Endodermal cell (in vitro differentiated cells): ENCODE measurements at regions not wholly inside any gene's neighbourhood (a gene's known extent, or its start where the extent isn't known, plus 50 kb on each side); places are given as distances from the start of the nearest gene placed in this dataset.

ENCODE experiments used
- DNase-seq: peaks from one replicate; pipeline ENCODE4 v3.0.0-alpha.2; 2017
- H3K27ac ChIP-seq: 2 replicates; pipeline ENCODE4 v1.5.1; 2013; ENCODE audit warnings: mild to moderate bottlenecking, low read depth, low read length, moderate library complexity
- H3K27me3 ChIP-seq: 2 replicates; pipeline ENCODE4 v1.6.1; 2013; ENCODE audit warnings: mild to moderate bottlenecking, low read length, moderate library complexity; ENCODE audit not compliant: insufficient read depth, control insufficient read depth, poor library complexity, severe bottlenecking
- H3K36me3 ChIP-seq: 2 replicates; pipeline ENCODE4 v1.7.0; 2013; ENCODE audit warnings: mild to moderate bottlenecking, low read length, moderate library complexity; ENCODE audit not compliant: control insufficient read depth, insufficient read depth
- H3K4me1 ChIP-seq: one replicate; pipeline ENCODE4 v1.7.0; 2013; ENCODE audit warnings: low read length; ENCODE audit not compliant: control insufficient read depth, insufficient read depth
- H3K4me3 ChIP-seq: 2 replicates; pipeline ENCODE4 v1.5.1; 2013; ENCODE audit warnings: mild to moderate bottlenecking, low read length, moderate library complexity
- H3K9ac ChIP-seq: 2 replicates; pipeline ENCODE4 v1.6.1; 2013; ENCODE audit warnings: mild to moderate bottlenecking, low read length, moderate library complexity; ENCODE audit not compliant: poor library complexity, severe bottlenecking; ENCODE audit errors: extremely low read depth
- H3K9me3 ChIP-seq: 2 replicates; pipeline ENCODE4 v1.6.1; 2013; ENCODE audit warnings: mild to moderate bottlenecking, low read length, moderate library complexity; ENCODE audit not compliant: control insufficient read depth
- H3K27ac Mint-ChIP-seq: 2 replicates; pipeline ENCODE4 v1.8.0; 2020; ENCODE audit warnings: mixed read lengths
- H3K27me3 Mint-ChIP-seq: 2 replicates; pipeline ENCODE4 v1.8.0; 2021; ENCODE audit warnings: mild to moderate bottlenecking, mixed read lengths; ENCODE audit not compliant: insufficient read depth
- H3K36me3 Mint-ChIP-seq: 2 replicates; pipeline ENCODE4 v1.8.0; 2020; ENCODE audit warnings: low read depth, mixed read lengths
- H3K4me1 Mint-ChIP-seq: 2 replicates; pipeline ENCODE4 v1.8.0; 2020; ENCODE audit warnings: mixed read lengths
- H3K4me3 Mint-ChIP-seq: 2 replicates; pipeline ENCODE4 v1.8.0; 2020; ENCODE audit warnings: mild to moderate bottlenecking, moderate library complexity, mixed read lengths
- H3K9me3 Mint-ChIP-seq: 2 replicates; pipeline ENCODE4 v1.8.0; 2020; ENCODE audit warnings: mild to moderate bottlenecking, mixed read lengths
- WGBS, 2 experiments: methylation state at CpG; one replicate each; pipeline versions ENCODE4 v1.1.5 to v1.1.7; 2013; ENCODE audit warnings: missing lambda C conversion rate in 2 of 2, mixed read lengths in 1 of 2; ENCODE audit not compliant: insufficient coverage in 1 of 2, insufficient read length in 1 of 2; 5-methylcytosine and 5-hydroxymethylcytosine counted together
- TF ChIP-seq, protein P1 (sequence below): fragments of 200-600 bp; sonication (generic); conservative IDR thresholded peaks from 2 replicates; pipeline ENCODE4 v1.5.0; 2021; ENCODE audit warnings: antibody characterized with exemption, mild to moderate bottlenecking

DNA sequence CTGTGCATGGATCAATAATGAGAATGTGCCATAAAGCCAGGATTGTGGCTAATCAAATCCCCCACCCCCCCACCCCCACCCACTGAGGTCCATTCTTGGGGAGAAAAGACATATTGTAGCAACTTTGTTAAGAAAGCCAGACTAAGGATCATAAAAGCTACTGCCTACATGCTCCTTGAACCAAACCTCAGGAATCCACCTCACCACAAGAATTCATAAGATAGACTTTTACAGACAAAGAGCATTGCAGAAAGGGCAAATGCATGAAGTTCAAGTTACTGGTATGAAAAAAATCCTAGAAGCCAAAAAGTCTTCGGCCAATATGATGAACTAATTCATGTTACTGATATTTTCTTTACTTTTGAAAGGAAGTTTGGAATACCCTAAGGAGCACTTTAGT, 187.9 kb upstream of the ARID1B start:
- Histone ChIP-seq H3K4me1 (no peaks in the 10 kb centered on the region), H3K36me3 (no peaks in the 10 kb centered on the region), H3K27me3 (no peaks in the 10 kb centered on the region), H3K27ac (no peak overlapping the region), H3K4me3 (no peak overlapping the region), H3K9ac (no peak overlapping the region), H3K9me3 (peaks cover 6% of the 10 kb centered on the region)
- Mint-ChIP-seq H3K27me3 (peaks cover 2% of the 10 kb centered on the region), H3K9me3 (no peaks in the 10 kb centered on the region), H3K27ac (no peak overlapping the region), H3K4me3 (no peak overlapping the region), H3K4me1 (no peaks in the 10 kb centered on the region), H3K36me3 (no peaks in the 10 kb centered on the region)
- WGBS, 2 experiments, result 89 to 100% methylated on average over 1 of the region's 1 CpG
- TF ChIP-seq, protein P1, sequence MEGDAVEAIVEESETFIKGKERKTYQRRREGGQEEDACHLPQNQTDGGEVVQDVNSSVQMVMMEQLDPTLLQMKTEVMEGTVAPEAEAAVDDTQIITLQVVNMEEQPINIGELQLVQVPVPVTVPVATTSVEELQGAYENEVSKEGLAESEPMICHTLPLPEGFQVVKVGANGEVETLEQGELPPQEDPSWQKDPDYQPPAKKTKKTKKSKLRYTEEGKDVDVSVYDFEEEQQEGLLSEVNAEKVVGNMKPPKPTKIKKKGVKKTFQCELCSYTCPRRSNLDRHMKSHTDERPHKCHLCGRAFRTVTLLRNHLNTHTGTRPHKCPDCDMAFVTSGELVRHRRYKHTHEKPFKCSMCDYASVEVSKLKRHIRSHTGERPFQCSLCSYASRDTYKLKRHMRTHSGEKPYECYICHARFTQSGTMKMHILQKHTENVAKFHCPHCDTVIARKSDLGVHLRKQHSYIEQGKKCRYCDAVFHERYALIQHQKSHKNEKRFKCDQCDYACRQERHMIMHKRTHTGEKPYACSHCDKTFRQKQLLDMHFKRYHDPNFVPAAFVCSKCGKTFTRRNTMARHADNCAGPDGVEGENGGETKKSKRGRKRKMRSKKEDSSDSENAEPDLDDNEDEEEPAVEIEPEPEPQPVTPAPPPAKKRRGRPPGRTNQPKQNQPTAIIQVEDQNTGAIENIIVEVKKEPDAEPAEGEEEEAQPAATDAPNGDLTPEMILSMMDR, result no peak
- no peak for DNase-seq

GRCh38 chr6:156587751-156588301, 189.4 kb upstream of the ARID1B start:
- H3K4me3 Mint-ChIP-seq, result no peak overlapping the region
- Histone ChIP-seq H3K27me3 (no peaks in the 10 kb centered on the region), H3K4me1 (no peaks in the 10 kb centered on the region), H3K9ac (no peak overlapping the region), H3K4me3 (no peak overlapping the region), H3K36me3 (no peaks in the 10 kb centered on the region), H3K27ac (no peak overlapping the region), H3K9me3 (peaks cover 6% of the 10 kb centered on the region)
- 92 to 95% methylated on average over 3 of the region's 3 CpGs for WGBS, 2 experiments
- TF ChIP-seq, protein P1, result no peak
- H3K27ac Mint-ChIP-seq, result no peak overlapping the region
- DNase-seq, result no peak
- H3K9me3 Mint-ChIP-seq, result no peaks in the 10 kb centered on the region
- no peaks in the 10 kb centered on the region for H3K27me3 Mint-ChIP-seq
- H3K4me1 Mint-ChIP-seq, result no peaks in the 10 kb centered on the region
- no peaks in the 10 kb centered on the region for H3K36me3 Mint-ChIP-seq

- no peaks in the 10 kb centered on the region for H3K36me3 ChIP-seq
These were observed 190.1 kb upstream of the ARID1B start for GRCh38 chr6:156587071-156587470.

More at GRCh38 chr6:156587071-156587470, 190.1 kb upstream of the ARID1B start:
- Mint-ChIP-seq H3K4me3 (no peak overlapping the region), H3K36me3 (no peaks in the 10 kb centered on the region), H3K4me1 (no peaks in the 10 kb centered on the region), H3K27me3 (no peaks in the 10 kb centered on the region), H3K27ac (no peak overlapping the region), H3K9me3 (no peaks in the 10 kb centered on the region)
- Histone ChIP-seq H3K4me3 (no peak overlapping the region), H3K9ac (no peak overlapping the region), H3K4me1 (no peaks in the 10 kb centered on the region), H3K27ac (no peak overlapping the region), H3K9me3 (peaks cover 6% of the 10 kb centered on the region), H3K27me3 (no peaks in the 10 kb centered on the region)
- TF ChIP-seq, protein P1, result no peak
- DNase-seq, result no peak
